ENCODE measurements at regions not wholly inside any gene's neighbourhood (a gene's known extent, or its start where the extent isn't known, plus 50 kb on each side); places are given as distances from the start of the nearest gene placed in this dataset.
"Not testable (repeated sequence)": the region's sequence is repeated elsewhere in the genome, so short reads cannot be mapped to it uniquely, and the experiment has no call there.

- ATAC-seq (replicated peaks; ENCODE audit: extremely low read depth, poor library complexity, severe bottlenecking); H3K4me1 Mint-ChIP-seq; H3K27ac Mint-ChIP-seq (ENCODE audit: low read depth); DNase-seq (ENCODE audit: low spot score in 2 of 2); H3K9me3 Mint-ChIP-seq; H3K4me3 Mint-ChIP-seq; H3K36me3 Mint-ChIP-seq (ENCODE audit: insufficient read depth): not testable (repeated sequence)
- H3K27me3 Mint-ChIP-seq = peaks cover 27% of the 10 kb centered on the region
These were observed 412.1 kb downstream of the STK39 start for GRCh38 chr2:167835290-167835689.

- Mint-ChIP-seq H3K4me3 (no peak overlapping the region), H3K27me3 (peaks cover 32% of the 10 kb centered on the region), H3K36me3 (ENCODE audit: insufficient read depth) (peaks cover 1% of the 10 kb centered on the region), H3K9me3 (no peaks in the 10 kb centered on the region), H3K27ac (ENCODE audit: low read depth) (no peak overlapping the region), H3K4me1 (no peaks in the 10 kb centered on the region)
- DNase-seq (ENCODE audit: low spot score in 2 of 2) (no peak), ATAC-seq (replicated peaks; ENCODE audit: extremely low read depth, poor library complexity, severe bottlenecking) (no peak)
These were observed 412.7 kb downstream of the STK39 start for GRCh38 chr2:167834707-167835106.

GRCh38 chr2:167833294-167833693 lies 414.1 kb downstream of the STK39 start:
- Mint-ChIP-seq H3K9me3 (no peaks in the 10 kb centered on the region), H3K27ac (ENCODE audit: low read depth) (no peak overlapping the region), H3K36me3 (ENCODE audit: insufficient read depth) (peaks cover 1% of the 10 kb centered on the region), H3K4me1 (no peaks in the 10 kb centered on the region), H3K27me3 (peaks cover 39% of the 10 kb centered on the region), H3K4me3 (no peak overlapping the region)
- no peak for DNase-seq (ENCODE audit: low spot score in 2 of 2)
- no peak for ATAC-seq (replicated peaks; ENCODE audit: extremely low read depth, poor library complexity, severe bottlenecking)

- H3K4me1 Mint-ChIP-seq = no peaks in the 10 kb centered on the region
- H3K9me3 Mint-ChIP-seq = no peaks in the 10 kb centered on the region
- DNase-seq (ENCODE audit: low spot score in 2 of 2) = no peak
- H3K4me3 Mint-ChIP-seq = no peak overlapping the region
- H3K27ac Mint-ChIP-seq (ENCODE audit: low read depth) = no peak overlapping the region
- ATAC-seq (replicated peaks; ENCODE audit: extremely low read depth, poor library complexity, severe bottlenecking) = no peak
- H3K27me3 Mint-ChIP-seq = peaks cover 39% of the 10 kb centered on the region
- H3K36me3 Mint-ChIP-seq (ENCODE audit: insufficient read depth) = peaks cover 1% of the 10 kb centered on the region
These were observed 414.5 kb downstream of the STK39 start for GRCh38 chr2:167832868-167833287.

- ATAC-seq (replicated peaks; ENCODE audit: extremely low read depth, poor library complexity, severe bottlenecking) (no peak), DNase-seq (ENCODE audit: low spot score in 2 of 2) (no peak)
- no peaks in the 10 kb centered on the region for H3K4me1 Mint-ChIP-seq
- no peak overlapping the region for H3K27ac Mint-ChIP-seq (ENCODE audit: low read depth)
- no peak overlapping the region for H3K4me3 Mint-ChIP-seq
- peaks cover 49% of the 10 kb centered on the region for H3K27me3 Mint-ChIP-seq
- H3K9me3 Mint-ChIP-seq = no peaks in the 10 kb centered on the region
- H3K36me3 Mint-ChIP-seq (ENCODE audit: insufficient read depth) = no peaks in the 10 kb centered on the region
These were observed 419.9 kb downstream of the STK39 start for GRCh38 chr2:167827352-167828097.

- Mint-ChIP-seq H3K27me3 (peaks cover 49% of the 10 kb centered on the region), H3K36me3 (ENCODE audit: insufficient read depth) (no peaks in the 10 kb centered on the region), H3K4me1 (no peaks in the 10 kb centered on the region), H3K27ac (ENCODE audit: low read depth) (no peak overlapping the region), H3K9me3 (no peaks in the 10 kb centered on the region), H3K4me3 (no peak overlapping the region)
- no peak for ATAC-seq (replicated peaks; ENCODE audit: extremely low read depth, poor library complexity, severe bottlenecking)
- no peak for DNase-seq (ENCODE audit: low spot score in 2 of 2)
These were observed 420.5 kb downstream of the STK39 start for GRCh38 chr2:167826906-167827305.

GRCh38 chr2:167825664-167826063 lies 421.7 kb downstream of the STK39 start:
- no peaks in the 10 kb centered on the region for H3K4me1 Mint-ChIP-seq
- H3K27me3 Mint-ChIP-seq = peaks cover 40% of the 10 kb centered on the region
- ATAC-seq (replicated peaks; ENCODE audit: extremely low read depth, poor library complexity, severe bottlenecking) = no peak
- H3K36me3 Mint-ChIP-seq (ENCODE audit: insufficient read depth) = no peaks in the 10 kb centered on the region
- no peak for DNase-seq (ENCODE audit: low spot score in 2 of 2)
- H3K27ac Mint-ChIP-seq (ENCODE audit: low read depth) = no peak overlapping the region
- H3K4me3 Mint-ChIP-seq = no peak overlapping the region
- no peaks in the 10 kb centered on the region for H3K9me3 Mint-ChIP-seq

- Mint-ChIP-seq H3K27me3 (peaks cover 26% of the 10 kb centered on the region), H3K27ac (ENCODE audit: low read depth) (no peak overlapping the region), H3K36me3 (ENCODE audit: insufficient read depth) (no peaks in the 10 kb centered on the region), H3K4me3 (no peak overlapping the region), H3K4me1 (no peaks in the 10 kb centered on the region), H3K9me3 (no peaks in the 10 kb centered on the region)
- DNase-seq (ENCODE audit: low spot score in 2 of 2) (no peak), ATAC-seq (replicated peaks; ENCODE audit: extremely low read depth, poor library complexity, severe bottlenecking) (no peak)
These were observed 424.5 kb downstream of the STK39 start for GRCh38 chr2:167822690-167823465.

GRCh38 chr2:167820488-167820887 lies 426.9 kb downstream of the STK39 start:
- ATAC-seq (replicated peaks; ENCODE audit: extremely low read depth, poor library complexity, severe bottlenecking) (no peak), DNase-seq (ENCODE audit: low spot score in 2 of 2) (no peak)
- Mint-ChIP-seq H3K9me3 (no peaks in the 10 kb centered on the region), H3K27ac (ENCODE audit: low read depth) (no peak overlapping the region), H3K27me3 (peaks cover 16% of the 10 kb centered on the region), H3K4me1 (no peaks in the 10 kb centered on the region), H3K4me3 (no peak overlapping the region), H3K36me3 (ENCODE audit: insufficient read depth) (no peaks in the 10 kb centered on the region)

- ATAC-seq (replicated peaks; ENCODE audit: extremely low read depth, poor library complexity, severe bottlenecking) (no peak), DNase-seq (ENCODE audit: low spot score in 2 of 2) (no peak)
- no peaks in the 10 kb centered on the region for H3K36me3 Mint-ChIP-seq (ENCODE audit: insufficient read depth)
- H3K27ac Mint-ChIP-seq (ENCODE audit: low read depth) = no peak overlapping the region
- no peaks in the 10 kb centered on the region for H3K4me1 Mint-ChIP-seq
- H3K9me3 Mint-ChIP-seq = no peaks in the 10 kb centered on the region
- H3K27me3 Mint-ChIP-seq = peaks cover 32% of the 10 kb centered on the region
- no peak overlapping the region for H3K4me3 Mint-ChIP-seq
These were observed 428.9 kb downstream of the STK39 start for GRCh38 chr2:167818521-167818920.

GRCh38 chr2:167817908-167818307 lies 429.5 kb downstream of the STK39 start:
- no peak overlapping the region for H3K4me3 Mint-ChIP-seq
- DNase-seq (ENCODE audit: low spot score in 2 of 2) (no peak), ATAC-seq (replicated peaks; ENCODE audit: extremely low read depth, poor library complexity, severe bottlenecking) (no peak)
- H3K9me3 Mint-ChIP-seq = no peaks in the 10 kb centered on the region
- H3K36me3 Mint-ChIP-seq (ENCODE audit: insufficient read depth) = no peaks in the 10 kb centered on the region
- no peak overlapping the region for H3K27ac Mint-ChIP-seq (ENCODE audit: low read depth)
- peaks cover 33% of the 10 kb centered on the region for H3K27me3 Mint-ChIP-seq
- no peaks in the 10 kb centered on the region for H3K4me1 Mint-ChIP-seq

- Mint-ChIP-seq H3K9me3 (no peaks in the 10 kb centered on the region), H3K4me1 (no peaks in the 10 kb centered on the region), H3K4me3 (no peak overlapping the region), H3K36me3 (ENCODE audit: insufficient read depth) (no peaks in the 10 kb centered on the region), H3K27me3 (peaks cover 28% of the 10 kb centered on the region), H3K27ac (ENCODE audit: low read depth) (no peak overlapping the region)
- ATAC-seq (replicated peaks; ENCODE audit: extremely low read depth, poor library complexity, severe bottlenecking) = no peak
- DNase-seq (ENCODE audit: low spot score in 2 of 2) = no peak
These were observed 430.0 kb downstream of the STK39 start for GRCh38 chr2:167817422-167817821.

- Mint-ChIP-seq H3K36me3 (ENCODE audit: insufficient read depth) (no peaks in the 10 kb centered on the region), H3K27ac (ENCODE audit: low read depth) (no peak overlapping the region), H3K4me3 (no peak overlapping the region), H3K9me3 (no peaks in the 10 kb centered on the region), H3K27me3 (peaks cover 23% of the 10 kb centered on the region), H3K4me1 (no peaks in the 10 kb centered on the region)
- no peak for ATAC-seq (replicated peaks; ENCODE audit: extremely low read depth, poor library complexity, severe bottlenecking)
- DNase-seq (ENCODE audit: low spot score in 2 of 2) = no peak
These were observed 430.5 kb downstream of the STK39 start for GRCh38 chr2:167816874-167817290.

All from central memory CD8-positive, alpha-beta T cell (primary cell).